Hepatocyte (in vitro differentiated cells): ENCODE measurements at regions not wholly inside any gene's neighbourhood (a gene's known extent, or its start where the extent isn't known, plus 50 kb on each side); places are given as distances from the start of the nearest gene placed in this dataset.

Experiments
- DNase-seq: peaks from one replicate; pipeline ENCODE4 v3.0.0-alpha.2; 2016; ENCODE audit warnings: low spot score
- H2AFZ ChIP-seq: fragments of 200-600 bp; sonication (generic); 2 replicates; pipeline ENCODE4 v1.6.0; 2016; ENCODE audit warnings: antibody characterized with exemption, mild to moderate bottlenecking
- H3K27ac ChIP-seq: fragments of 200-600 bp; sonication (generic); 2 replicates; pipeline ENCODE4 v1.5.1; 2016; ENCODE audit warnings: mild to moderate bottlenecking
- H3K27me3 ChIP-seq: fragments of 200-600 bp; sonication (generic); 2 replicates; pipeline ENCODE4 v1.6.1; 2016
- H3K36me3 ChIP-seq: fragments of 200-600 bp; sonication (generic); replicated peaks from 2 replicates; pipeline ENCODE4 v1.5.1; 2016; ENCODE audit warnings: low read depth; ENCODE audit not compliant: insufficient read depth
- H3K4me1 ChIP-seq: fragments of 200-600 bp; sonication (generic); 2 replicates; pipeline ENCODE4 v1.5.1; 2016; ENCODE audit warnings: mild to moderate bottlenecking, moderate library complexity; ENCODE audit not compliant: insufficient read depth
- H3K4me2 ChIP-seq: fragments of 200-600 bp; sonication (generic); 2 replicates; pipeline ENCODE4 v1.6.0; 2016
- H3K4me3 ChIP-seq: fragments of 200-600 bp; sonication (generic); 2 replicates; pipeline ENCODE4 v1.5.1; 2016; ENCODE audit warnings: mild to moderate bottlenecking
- H3K79me2 ChIP-seq: fragments of 200-600 bp; sonication (generic); 2 replicates; pipeline ENCODE4 v1.6.0; 2017; ENCODE audit warnings: mild to moderate bottlenecking
- H3K9me2 ChIP-seq: fragments of 200-600 bp; sonication (generic); replicated peaks from 2 replicates; pipeline ENCODE4 v1.6.0; 2017; ENCODE audit warnings: mild to moderate bottlenecking; ENCODE audit not compliant: insufficient read depth
- H3K9me3 ChIP-seq: fragments of 200-600 bp; sonication (generic); 2 replicates; pipeline ENCODE4 v1.5.1; 2016; ENCODE audit warnings: low read depth, mild to moderate bottlenecking
- H4K20me1 ChIP-seq: fragments of 200-600 bp; sonication (generic); 2 replicates; pipeline ENCODE4 v1.6.0; 2016; ENCODE audit warnings: mild to moderate bottlenecking; ENCODE audit not compliant: insufficient read depth, poor library complexity, severe bottlenecking
- CTCF ChIP-seq: fragments of 200-600 bp; sonication (generic); IDR thresholded peaks from 2 replicates; pipeline ENCODE4 v1.5.1; 2016; ENCODE audit warnings: antibody characterized with exemption, mild to moderate bottlenecking; ENCODE audit not compliant: poor library complexity
- EZH2 ChIP-seq: fragments of 200-600 bp; sonication (generic); IDR thresholded peaks from 2 replicates; pipeline ENCODE4 v1.6.1; 2016; ENCODE audit warnings: antibody characterized with exemption, mild to moderate bottlenecking, borderline replicate concordance
- EZH2phosphoT487 ChIP-seq: fragments of 200-600 bp; sonication (generic); IDR thresholded peaks from one replicate; pipeline ENCODE4 v1.6.1; 2018; ENCODE audit warnings: antibody characterized with exemption, mild to moderate bottlenecking, low read depth, moderate library complexity; ENCODE audit not compliant: unreplicated experiment, severe bottlenecking
- WGBS: methylation state at CpG from one replicate; pipeline ENCODE4 v1.1.6; 2016; ENCODE audit warnings: low lambda C conversion rate; ENCODE audit errors: missing lambda C conversion rate; 5-methylcytosine and 5-hydroxymethylcytosine counted together

GRCh38 chr6:74765486-74765885 lies 440.4 kb downstream of the COL12A1 start:
- Histone ChIP-seq H3K4me1 (no peaks in the 10 kb centered on the region), H3K4me2 (no peak overlapping the region), H3K4me3 (no peak overlapping the region), H3K27me3 (no peaks in the 10 kb centered on the region), H3K36me3 (no peaks in the 10 kb centered on the region), H3K27ac (no peak overlapping the region), H2AFZ (no peak overlapping the region), H4K20me1 (no peaks in the 10 kb centered on the region), H3K9me2 (no peaks in the 10 kb centered on the region), H3K79me2 (no peaks in the 10 kb centered on the region), H3K9me3 (no peaks in the 10 kb centered on the region)
- WGBS = 88% methylated on average over 3 of the region's 3 CpGs
- no peak for DNase-seq
- TF ChIP-seq EZH2phosphoT487 = no peak
- TF ChIP-seq EZH2 = no peak
- TF ChIP-seq CTCF = no peak

GRCh38 chr6:74764486-74764885 lies 441.4 kb downstream of the COL12A1 start:
- no peak for TF ChIP-seq CTCF
- TF ChIP-seq EZH2 = no peak
- no peak for TF ChIP-seq EZH2phosphoT487

GRCh38 chr6:74762841-74763240 lies 443.0 kb downstream of the COL12A1 start:
- 44% methylated on average over 2 of the region's 2 CpGs for WGBS

More at GRCh38 chr6:74764486-74764885, 441.4 kb downstream of the COL12A1 start:
- H3K36me3 ChIP-seq = no peaks in the 10 kb centered on the region
- no peak for DNase-seq
- no peak overlapping the region for H3K4me2 ChIP-seq
- no peaks in the 10 kb centered on the region for H4K20me1 ChIP-seq
- H3K4me3 ChIP-seq = no peak overlapping the region
- no peaks in the 10 kb centered on the region for H3K9me2 ChIP-seq
- 79% methylated on average over 2 of the region's 2 CpGs for WGBS
- H2AFZ ChIP-seq = no peak overlapping the region
- no peak overlapping the region for H3K27ac ChIP-seq
- no peaks in the 10 kb centered on the region for H3K9me3 ChIP-seq
- H3K79me2 ChIP-seq = no peaks in the 10 kb centered on the region
- H3K27me3 ChIP-seq = no peaks in the 10 kb centered on the region
- H3K4me1 ChIP-seq = no peaks in the 10 kb centered on the region

More at GRCh38 chr6:74762841-74763240, 443.0 kb downstream of the COL12A1 start:
- no peaks in the 10 kb centered on the region for H3K79me2 ChIP-seq
- H3K27ac ChIP-seq = no peak overlapping the region
- H3K4me2 ChIP-seq = no peak overlapping the region
- H3K4me1 ChIP-seq = no peaks in the 10 kb centered on the region
- H4K20me1 ChIP-seq = no peaks in the 10 kb centered on the region
- no peak for DNase-seq
- H3K9me2 ChIP-seq = no peaks in the 10 kb centered on the region
- TF ChIP-seq EZH2 (no peak), EZH2phosphoT487 (no peak), CTCF (no peak)
- no peaks in the 10 kb centered on the region for H3K27me3 ChIP-seq
- H3K36me3 ChIP-seq = no peaks in the 10 kb centered on the region
- H3K4me3 ChIP-seq = no peak overlapping the region
- H2AFZ ChIP-seq = no peak overlapping the region
- H3K9me3 ChIP-seq = no peaks in the 10 kb centered on the region
